ENCODE measurements at regions not wholly inside any gene's neighbourhood (a gene's known extent, or its start where the extent isn't known, plus 50 kb on each side); places are given as distances from the start of the nearest gene placed in this dataset.

DNA sequence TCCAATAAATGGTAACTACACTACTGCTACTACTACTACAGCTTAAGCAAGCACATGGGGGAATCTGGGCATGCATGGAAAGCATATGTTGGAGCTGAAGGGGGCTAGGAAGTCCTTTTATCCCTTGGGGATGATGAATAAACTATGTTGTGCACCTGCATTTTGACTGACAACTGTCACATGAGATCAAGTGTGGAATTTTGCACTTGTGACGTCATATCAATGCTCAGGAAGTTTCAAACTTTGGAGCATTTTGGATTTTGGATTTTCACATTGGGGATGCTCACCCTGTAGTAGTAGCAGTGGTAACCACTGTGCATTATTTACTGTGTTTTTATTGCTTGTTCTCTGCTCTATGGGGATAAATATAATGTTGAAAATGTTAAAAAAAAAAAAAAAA, 100.5 kb upstream of the SMAD1 start:
- no peaks in the 10 kb centered on the region for H3K27me3 Mint-ChIP-seq
- no peaks in the 10 kb centered on the region for H3K36me3 Mint-ChIP-seq
- H3K27ac Mint-ChIP-seq = no peak overlapping the region
- H3K4me1 Mint-ChIP-seq = no peaks in the 10 kb centered on the region
- H3K4me3 Mint-ChIP-seq = no peak overlapping the region
- H3K9me3 Mint-ChIP-seq = peaks cover 2 to 13% (median 11%) of the 10 kb centered on the region in 3 donors

DNA sequence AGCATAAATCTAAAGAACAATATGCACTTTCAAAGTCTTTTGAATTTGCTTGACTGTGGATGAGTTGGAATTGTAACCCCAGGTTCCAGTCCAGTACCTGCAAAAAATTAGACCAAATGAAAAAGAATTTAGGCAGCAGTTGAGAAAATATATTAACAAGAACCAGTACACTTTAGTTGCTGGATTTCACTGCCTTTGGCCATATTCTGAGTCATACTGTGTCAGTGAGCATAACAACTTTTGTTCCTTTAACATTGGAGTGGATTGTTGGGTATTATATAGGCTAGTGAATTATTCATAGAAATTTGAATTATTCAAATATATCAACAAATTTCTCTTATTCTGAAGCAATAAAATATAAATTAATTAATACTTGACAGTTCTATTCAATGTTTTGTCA, 101.5 kb upstream of the SMAD1 start:
- H3K27ac Mint-ChIP-seq = no peak overlapping the region
- H3K4me3 Mint-ChIP-seq = no peak overlapping the region
- no peaks in the 10 kb centered on the region for H3K4me1 Mint-ChIP-seq
- peaks cover 2 to 15% (median 13%) of the 10 kb centered on the region in 3 donors for H3K9me3 Mint-ChIP-seq
- no peaks in the 10 kb centered on the region for H3K36me3 Mint-ChIP-seq
- no peaks in the 10 kb centered on the region for H3K27me3 Mint-ChIP-seq

GRCh38 chr4:145375416-145375815, 106.2 kb upstream of the SMAD1 start:
- Mint-ChIP-seq H3K27ac (no peak overlapping the region), H3K4me1 (no peaks in the 10 kb centered on the region), H3K9me3 (peaks cover 0 to 7% (median 0%) of the 10 kb centered on the region in 3 donors), H3K4me3 (no peak overlapping the region), H3K27me3 (no peaks in the 10 kb centered on the region), H3K36me3 (no peaks in the 10 kb centered on the region)

DNA sequence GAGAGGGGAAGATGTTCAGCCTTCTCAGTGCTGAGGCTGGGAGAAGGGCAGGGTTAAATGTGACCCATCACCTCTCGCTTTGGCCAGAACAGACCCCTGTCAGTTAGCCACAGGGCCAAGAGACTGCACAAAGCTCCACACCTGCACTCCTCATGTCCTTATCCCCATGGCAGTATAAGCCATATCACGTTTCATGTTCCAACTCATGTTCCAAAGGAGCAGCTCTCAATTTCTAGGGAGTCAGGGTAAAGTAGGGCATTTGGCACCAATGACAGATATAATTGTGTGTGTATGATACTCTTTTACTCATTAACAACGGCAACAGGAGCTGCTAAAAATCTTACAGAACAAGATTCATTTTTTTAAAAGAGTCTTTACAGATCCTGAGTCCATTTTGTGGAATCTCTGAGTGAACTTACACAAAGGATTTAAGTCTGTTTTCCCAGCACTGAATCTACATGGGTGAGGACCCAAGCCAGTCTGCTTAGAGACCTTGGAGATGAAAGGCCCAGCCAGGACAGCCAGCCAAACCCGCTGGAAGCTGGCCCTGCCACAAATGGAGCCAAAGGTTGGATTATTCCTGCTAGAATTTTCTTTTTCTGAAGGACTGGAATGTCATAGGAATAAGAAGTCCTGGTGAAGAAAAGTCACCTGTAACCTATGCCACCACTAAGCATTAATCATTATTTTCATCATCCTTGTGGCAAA, 129.1 kb upstream of the SMAD1 start:
- Mint-ChIP-seq H3K4me3 (no peak overlapping the region), H3K27me3 (peaks cover 15% of the 10 kb centered on the region), H3K36me3 (no peaks in the 10 kb centered on the region), H3K4me1 (no peaks in the 10 kb centered on the region), H3K9me3 (no peaks in the 10 kb centered on the region), H3K27ac (no peak overlapping the region)

- no peak overlapping the region for H3K4me3 Mint-ChIP-seq
- H3K9me3 Mint-ChIP-seq = no peaks in the 10 kb centered on the region
- no peaks in the 10 kb centered on the region for H3K36me3 Mint-ChIP-seq
These were observed 129.7 kb upstream of the SMAD1 start for GRCh38 chr4:145351922-145352321.

GRCh38 chr4:145351162-145351561, 130.5 kb upstream of the SMAD1 start:
- Mint-ChIP-seq H3K27ac (no peak overlapping the region), H3K36me3 (no peaks in the 10 kb centered on the region), H3K4me3 (no peak overlapping the region), H3K27me3 (peaks cover 14% of the 10 kb centered on the region), H3K4me1 (no peaks in the 10 kb centered on the region), H3K9me3 (no peaks in the 10 kb centered on the region)

More at GRCh38 chr4:145351922-145352321, 129.7 kb upstream of the SMAD1 start:
- Mint-ChIP-seq H3K27me3 (peaks cover 14% of the 10 kb centered on the region), H3K4me1 (no peaks in the 10 kb centered on the region), H3K27ac (no peak overlapping the region)

- H3K27me3 Mint-ChIP-seq = peaks cover 15% of the 10 kb centered on the region
- no peaks in the 10 kb centered on the region for H3K36me3 Mint-ChIP-seq
- no peak overlapping the region for H3K27ac Mint-ChIP-seq
- no peaks in the 10 kb centered on the region for H3K9me3 Mint-ChIP-seq
- H3K4me1 Mint-ChIP-seq = no peaks in the 10 kb centered on the region
- no peak overlapping the region for H3K4me3 Mint-ChIP-seq
These were observed 133.4 kb upstream of the SMAD1 start for GRCh38 chr4:145348291-145348690.

GRCh38 chr4:145347684-145348083, 134.0 kb upstream of the SMAD1 start:
- no peak overlapping the region for H3K4me3 Mint-ChIP-seq
- no peak overlapping the region for H3K27ac Mint-ChIP-seq
- H3K36me3 Mint-ChIP-seq = no peaks in the 10 kb centered on the region
- peaks cover 14% of the 10 kb centered on the region for H3K27me3 Mint-ChIP-seq
- no peaks in the 10 kb centered on the region for H3K4me1 Mint-ChIP-seq
- no peaks in the 10 kb centered on the region for H3K9me3 Mint-ChIP-seq

GRCh38 chr4:145346081-145346480, 135.6 kb upstream of the SMAD1 start:
- Mint-ChIP-seq H3K4me1 (no peaks in the 10 kb centered on the region), H3K27me3 (peaks cover 13% of the 10 kb centered on the region), H3K4me3 (no peak overlapping the region), H3K9me3 (no peaks in the 10 kb centered on the region), H3K36me3 (no peaks in the 10 kb centered on the region), H3K27ac (no peak overlapping the region)

GRCh38 chr4:145345401-145345800, 136.3 kb upstream of the SMAD1 start:
- no peaks in the 10 kb centered on the region for H3K9me3 Mint-ChIP-seq
- H3K27ac Mint-ChIP-seq = no peak overlapping the region
- H3K27me3 Mint-ChIP-seq = peaks cover 13% of the 10 kb centered on the region
- H3K36me3 Mint-ChIP-seq = no peaks in the 10 kb centered on the region
- H3K4me3 Mint-ChIP-seq = no peak overlapping the region
- H3K4me1 Mint-ChIP-seq = no peaks in the 10 kb centered on the region

DNA sequence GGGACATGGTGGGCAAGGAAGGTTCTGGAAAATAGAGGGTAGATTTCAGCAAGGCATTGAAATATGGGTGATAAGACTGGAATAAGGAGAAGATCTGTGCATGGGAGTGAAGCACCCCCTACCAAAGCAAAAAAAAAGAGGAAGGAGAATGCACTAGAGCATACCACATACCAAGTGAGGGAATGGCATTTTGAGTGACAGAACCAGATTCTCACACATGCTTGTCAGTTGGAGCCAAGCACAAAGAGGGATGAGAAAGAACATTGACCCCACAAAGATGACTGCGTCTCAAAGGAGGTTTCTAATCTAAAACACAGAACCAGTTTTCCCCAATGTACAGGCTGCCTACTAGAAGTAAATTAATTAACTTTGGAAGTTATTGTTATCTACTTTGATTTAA, 140.3 kb upstream of the SMAD1 start:
- Mint-ChIP-seq H3K27ac (peak overlapping the region in 1 of 3 donors; percentile 35), H3K4me1 (no peaks in the 10 kb centered on the region), H3K9me3 (no peaks in the 10 kb centered on the region), H3K27me3 (peaks cover 4% of the 10 kb centered on the region), H3K4me3 (no peak overlapping the region), H3K36me3 (no peaks in the 10 kb centered on the region)

DNA sequence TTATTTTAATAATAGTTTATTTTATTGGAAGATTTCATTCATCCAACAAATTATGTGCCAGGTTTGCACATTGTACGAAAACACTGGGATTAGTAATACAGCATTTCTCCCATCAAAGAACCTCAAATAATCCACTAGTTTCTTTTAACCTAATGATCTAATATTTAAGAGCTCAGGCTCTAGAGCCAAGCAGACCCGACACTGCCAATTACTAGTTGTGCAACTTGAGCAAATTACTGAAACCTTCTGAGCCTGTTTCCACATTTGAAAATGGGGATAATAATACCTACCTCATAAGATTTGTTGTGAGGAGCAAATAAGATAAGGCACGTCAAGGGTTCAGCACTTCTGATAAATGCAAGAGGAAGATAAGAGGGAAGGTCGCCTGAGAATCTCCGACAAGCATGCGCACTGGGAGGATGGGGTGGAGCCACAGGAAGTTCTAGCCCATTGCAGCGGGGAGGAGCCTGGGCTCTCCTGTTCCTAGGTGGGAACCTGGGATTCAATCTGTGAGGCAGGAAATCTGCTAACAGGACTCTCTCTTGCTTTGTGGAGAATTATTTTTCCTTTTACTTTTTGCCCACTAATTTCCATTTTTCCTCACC, 141.5 kb upstream of the SMAD1 start:
- H3K27me3 Mint-ChIP-seq = peaks cover 4% of the 10 kb centered on the region
- no peaks in the 10 kb centered on the region for H3K9me3 Mint-ChIP-seq
- no peaks in the 10 kb centered on the region for H3K4me1 Mint-ChIP-seq
- no peak overlapping the region for H3K4me3 Mint-ChIP-seq
- H3K27ac Mint-ChIP-seq = no peak overlapping the region
- H3K36me3 Mint-ChIP-seq = no peaks in the 10 kb centered on the region

- peaks cover 3% of the 10 kb centered on the region for H3K27me3 Mint-ChIP-seq
- H3K4me3 Mint-ChIP-seq = no peak overlapping the region
- H3K36me3 Mint-ChIP-seq = no peaks in the 10 kb centered on the region
- no peak overlapping the region for H3K27ac Mint-ChIP-seq
- H3K9me3 Mint-ChIP-seq = no peaks in the 10 kb centered on the region
- H3K4me1 Mint-ChIP-seq = no peaks in the 10 kb centered on the region
These were observed 142.5 kb upstream of the SMAD1 start for GRCh38 chr4:145339075-145339725.

- Mint-ChIP-seq H3K4me1 (no peaks in the 10 kb centered on the region), H3K27ac (no peak overlapping the region), H3K36me3 (no peaks in the 10 kb centered on the region), H3K9me3 (no peaks in the 10 kb centered on the region), H3K27me3 (peaks cover 6% of the 10 kb centered on the region), H3K4me3 (no peak overlapping the region)
These were observed 143.1 kb upstream of the SMAD1 start for GRCh38 chr4:145338568-145338967.

DNA sequence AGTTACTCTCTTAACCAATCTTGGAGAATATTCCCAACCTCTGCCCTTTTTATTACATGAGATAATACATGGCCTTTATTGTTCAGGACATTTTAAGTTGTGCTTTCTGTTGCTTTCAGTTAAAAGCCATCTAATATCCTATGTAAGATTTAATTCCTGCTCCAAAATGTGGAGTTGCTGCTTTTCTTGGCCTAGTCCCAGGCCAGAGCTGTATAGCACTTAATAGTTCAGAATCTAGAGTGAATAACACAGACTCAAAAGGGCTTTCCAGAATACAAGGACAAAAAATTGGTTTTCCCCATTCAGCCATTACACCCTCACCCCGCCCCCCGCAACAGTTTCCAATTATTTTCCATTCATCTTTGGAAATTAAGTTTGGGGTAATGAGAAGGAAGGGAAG, 144.3 kb upstream of the SMAD1 start:
- Mint-ChIP-seq H3K27me3 (peaks cover 6% of the 10 kb centered on the region), H3K9me3 (no peaks in the 10 kb centered on the region), H3K4me3 (no peak overlapping the region), H3K27ac (no peak overlapping the region), H3K36me3 (no peaks in the 10 kb centered on the region), H3K4me1 (no peaks in the 10 kb centered on the region)

- Mint-ChIP-seq H3K36me3 (no peaks in the 10 kb centered on the region), H3K4me1 (no peaks in the 10 kb centered on the region), H3K27ac (no peak overlapping the region), H3K4me3 (no peak overlapping the region), H3K9me3 (no peaks in the 10 kb centered on the region), H3K27me3 (peaks cover 5% of the 10 kb centered on the region)
These were observed 147.9 kb upstream of the SMAD1 start for GRCh38 chr4:145333786-145334185.

Measured in IgD-negative memory B cell (primary cell).